NCI-H146 treated with DMSO at 0.1 percent for 48 hours (cell line): ENCODE measurements at regions not wholly inside any gene's neighbourhood (a gene's known extent, or its start where the extent isn't known, plus 50 kb on each side); places are given as distances from the start of the nearest gene placed in this dataset.

ENCODE experiments used
- DNase-seq: peaks from one replicate; lab custom pipeline; 2025; ENCODE audit not compliant: unreplicated experiment; lab: John Stamatoyannopoulos, UW

DNA sequence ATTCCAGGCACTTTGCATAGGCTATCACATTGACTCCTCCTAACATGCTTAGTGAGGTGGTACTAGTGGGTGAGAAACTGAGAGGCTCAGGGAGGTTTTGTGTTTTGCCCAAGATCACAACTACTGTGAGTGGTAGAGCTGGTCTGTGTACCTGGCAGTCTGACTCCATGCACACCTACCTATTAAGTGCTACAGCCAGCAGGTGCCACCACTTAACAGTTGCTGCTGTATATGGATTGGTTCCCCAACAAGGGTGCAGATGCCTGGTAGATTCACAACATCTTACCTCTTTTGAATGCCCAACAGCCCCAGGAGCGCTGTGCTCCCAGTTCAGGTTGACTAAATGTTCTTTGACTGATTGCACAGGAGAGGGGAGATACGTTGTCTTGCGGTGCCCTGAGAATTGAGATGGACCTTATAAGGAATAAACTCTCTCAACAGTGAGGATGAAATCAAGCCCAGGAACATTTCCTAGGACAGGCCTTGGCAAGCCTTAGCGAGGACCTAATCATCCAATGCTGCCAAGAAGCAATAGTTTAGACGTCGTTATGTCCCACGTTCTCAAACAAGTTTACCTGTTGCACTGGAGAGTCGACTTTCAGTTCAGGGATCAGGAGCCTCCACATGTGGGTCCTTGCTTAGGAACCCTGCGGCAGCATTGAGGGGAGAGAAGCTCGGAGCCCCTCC is 78.9 kb upstream of the F3 start:
- DNase-seq = no peak

- no peak for DNase-seq
Observed at GRCh38 chr1:94619731-94620130, 78.2 kb upstream of the F3 start.

DNA sequence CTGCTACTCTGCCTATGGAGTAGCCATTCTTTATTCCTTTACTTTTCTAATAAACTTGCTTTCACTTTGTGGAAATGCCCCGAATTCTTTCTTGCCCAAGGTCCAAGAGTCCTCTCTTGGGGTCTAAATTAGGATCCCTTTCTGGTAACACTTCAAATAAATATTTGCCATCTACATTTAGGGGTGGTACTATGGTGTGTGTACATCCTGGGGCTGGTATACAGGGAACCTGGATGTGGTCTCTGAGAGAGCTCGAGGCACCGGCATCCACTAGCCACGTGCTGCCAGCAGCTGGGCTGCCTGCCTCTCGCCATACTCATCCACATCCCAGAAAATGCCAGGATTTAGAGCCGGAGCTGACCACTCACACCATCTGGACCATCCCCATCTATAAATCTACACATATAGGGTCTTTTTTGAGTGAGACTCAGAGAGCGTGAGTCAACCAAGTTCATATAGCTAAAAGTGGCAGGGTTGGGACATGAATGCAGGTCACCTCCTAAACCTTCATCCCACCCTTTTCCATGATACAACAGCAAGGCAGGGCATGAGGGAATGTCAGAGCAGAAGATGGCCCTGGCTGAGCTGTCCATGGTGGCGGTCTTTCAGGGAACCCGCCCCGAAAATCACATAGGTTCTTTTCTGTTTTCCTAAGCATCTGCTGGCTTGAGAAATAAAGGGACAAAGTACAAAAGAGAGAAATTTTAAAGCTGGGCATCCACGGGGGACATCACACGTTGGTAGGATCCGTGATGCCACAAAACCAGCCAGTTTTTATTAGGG is 76.6 kb upstream of the F3 start:
- no peak for DNase-seq

- DNase-seq = no peak
Observed at GRCh38 chr1:94617134-94617805, 75.7 kb upstream of the F3 start.

DNA sequence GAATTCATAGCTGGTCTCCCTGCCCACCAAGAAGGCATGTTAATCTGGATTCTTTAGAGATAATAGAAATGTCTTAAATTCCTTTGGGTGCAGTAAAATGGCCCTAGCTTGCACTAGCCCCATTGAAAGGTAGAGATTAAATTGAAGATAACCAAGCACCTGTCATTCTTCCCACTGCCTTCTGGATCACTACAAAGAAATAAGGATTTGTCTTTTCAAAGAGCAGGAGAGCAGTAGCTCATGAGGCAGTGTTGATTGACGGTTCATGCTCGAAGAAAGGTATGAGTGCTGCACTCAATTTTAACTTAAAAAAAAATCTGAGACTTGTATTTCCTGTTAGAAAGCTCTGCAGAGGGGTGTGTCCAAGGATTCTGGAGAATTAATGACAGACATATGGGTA is 74.9 kb upstream of the F3 start:
- no peak for DNase-seq

DNA sequence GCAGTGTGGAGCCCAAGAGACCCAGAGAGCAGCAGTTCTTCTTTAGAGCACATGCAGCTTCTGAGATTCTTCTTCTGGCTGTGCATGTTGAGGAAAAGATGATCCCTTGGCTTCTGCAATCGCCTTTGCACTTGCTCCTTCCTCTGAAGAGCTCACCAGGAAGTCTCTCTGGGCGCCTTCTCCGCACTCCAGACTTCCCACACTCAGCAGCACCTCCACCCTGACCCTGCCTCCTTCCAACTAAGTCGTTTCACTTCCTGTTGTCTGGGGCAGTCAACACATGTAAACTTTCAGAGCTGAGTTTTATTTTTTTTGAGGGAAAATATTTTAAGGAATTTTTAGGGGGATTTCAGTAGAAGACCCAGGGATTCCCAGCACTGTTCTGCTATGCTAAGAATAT is 73.4 kb upstream of the F3 start:
- DNase-seq = no peak

DNA sequence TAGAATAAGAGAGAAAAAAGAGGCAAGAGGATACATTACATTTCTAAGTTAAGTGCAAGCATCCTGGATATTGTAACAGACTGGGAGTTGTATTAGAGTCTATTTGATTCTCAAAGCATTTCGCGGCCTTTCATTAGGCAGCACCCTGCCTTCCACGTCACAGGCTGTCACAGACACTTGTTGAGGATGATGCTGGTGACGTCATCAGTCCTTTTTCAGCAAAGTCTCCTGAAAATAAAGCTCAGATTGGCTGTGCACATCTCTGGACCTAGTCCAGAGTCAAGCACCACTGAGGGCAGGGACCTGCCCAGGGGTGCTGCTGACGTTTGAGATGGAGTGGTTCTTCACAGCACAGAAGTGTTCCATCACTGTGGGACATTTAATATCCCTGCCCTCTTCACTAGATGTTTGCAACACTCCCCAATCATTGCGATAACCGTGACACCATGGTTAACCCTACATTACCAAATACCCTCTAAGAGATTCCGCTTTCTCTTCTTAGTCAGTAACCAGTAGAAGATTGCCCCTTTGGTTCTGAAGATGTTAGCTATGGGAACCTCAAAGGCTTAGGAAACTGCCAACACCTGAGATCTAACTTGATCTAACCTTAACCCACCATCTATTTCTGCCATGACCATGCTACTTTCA is 72.7 kb upstream of the F3 start:
- DNase-seq = no peak

DNA sequence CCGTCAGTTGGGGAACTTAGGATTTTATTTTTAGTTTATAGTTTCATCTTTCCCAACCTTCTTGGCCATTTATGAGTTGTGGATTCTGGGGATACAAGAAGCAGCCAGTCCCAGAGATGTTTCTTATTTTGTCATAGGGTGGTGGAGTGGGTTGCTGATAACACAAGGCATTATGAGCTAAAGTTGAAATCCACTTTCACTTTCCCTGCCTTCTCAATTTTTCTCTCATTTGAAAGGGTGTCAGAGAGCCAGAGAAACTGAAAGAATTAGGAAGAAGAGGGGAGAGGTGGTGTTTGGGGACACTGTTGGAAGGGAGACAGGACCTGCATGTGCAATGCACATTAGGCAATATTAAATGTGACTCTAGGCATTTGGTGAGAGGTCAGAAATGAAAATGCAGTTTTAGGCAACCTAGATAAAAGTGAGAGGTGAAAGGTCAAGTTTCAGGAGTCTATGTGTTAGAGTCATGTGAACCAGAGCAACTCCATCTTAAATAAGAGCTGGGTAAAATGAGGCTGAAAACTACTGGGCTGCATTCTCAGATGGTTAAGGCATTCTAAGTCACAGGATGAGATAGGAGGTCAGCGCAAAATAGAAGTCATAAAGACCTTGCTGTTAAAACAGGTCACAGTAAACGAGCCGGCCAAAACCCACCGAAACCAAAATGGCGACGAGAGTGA is 71.1 kb upstream of the F3 start:
- DNase-seq = no peak

DNA sequence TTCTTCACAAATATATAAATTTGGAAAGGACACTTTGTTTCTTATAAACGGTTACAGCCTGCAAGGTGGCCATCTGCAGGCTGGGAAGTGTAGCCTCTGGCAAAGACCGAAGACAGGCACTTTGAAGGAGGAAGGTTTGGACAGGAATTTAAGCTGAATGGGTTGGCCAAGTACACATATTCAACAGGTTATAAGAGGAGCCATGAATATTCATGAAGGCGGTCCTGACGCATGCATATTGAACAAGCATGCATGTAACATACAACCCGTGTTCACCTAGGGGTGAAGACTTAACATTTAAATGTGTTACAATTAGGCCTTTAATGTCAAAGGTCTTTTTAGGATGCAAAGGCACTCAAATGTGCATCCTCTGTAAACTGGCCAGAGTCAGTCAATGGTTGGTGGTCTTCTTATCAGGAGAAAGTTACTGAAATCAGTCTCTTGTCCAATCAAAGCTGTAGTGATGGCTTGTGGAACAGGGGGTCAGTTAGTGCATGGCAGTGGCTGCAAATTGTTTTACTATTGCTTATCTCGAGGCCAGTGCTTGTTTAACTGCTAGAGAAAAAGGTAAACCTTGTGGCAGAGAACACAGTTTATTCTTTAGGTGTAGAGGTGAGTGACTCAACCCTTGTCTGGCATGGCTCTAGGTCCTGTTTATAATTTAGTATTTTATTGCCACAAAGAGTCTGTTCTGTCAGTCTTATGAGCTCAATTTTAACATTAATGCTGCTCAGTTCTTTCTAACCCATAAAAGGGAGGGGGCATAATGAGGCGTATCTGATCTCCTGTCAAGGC is 70.3 kb upstream of the F3 start:
- no peak for DNase-seq

GRCh38 chr1:94609619-94610018 is 68.1 kb upstream of the F3 start:
- DNase-seq = no peak

GRCh38 chr1:94608852-94609530 is 67.4 kb upstream of the F3 start:
- DNase-seq = no peak

DNA sequence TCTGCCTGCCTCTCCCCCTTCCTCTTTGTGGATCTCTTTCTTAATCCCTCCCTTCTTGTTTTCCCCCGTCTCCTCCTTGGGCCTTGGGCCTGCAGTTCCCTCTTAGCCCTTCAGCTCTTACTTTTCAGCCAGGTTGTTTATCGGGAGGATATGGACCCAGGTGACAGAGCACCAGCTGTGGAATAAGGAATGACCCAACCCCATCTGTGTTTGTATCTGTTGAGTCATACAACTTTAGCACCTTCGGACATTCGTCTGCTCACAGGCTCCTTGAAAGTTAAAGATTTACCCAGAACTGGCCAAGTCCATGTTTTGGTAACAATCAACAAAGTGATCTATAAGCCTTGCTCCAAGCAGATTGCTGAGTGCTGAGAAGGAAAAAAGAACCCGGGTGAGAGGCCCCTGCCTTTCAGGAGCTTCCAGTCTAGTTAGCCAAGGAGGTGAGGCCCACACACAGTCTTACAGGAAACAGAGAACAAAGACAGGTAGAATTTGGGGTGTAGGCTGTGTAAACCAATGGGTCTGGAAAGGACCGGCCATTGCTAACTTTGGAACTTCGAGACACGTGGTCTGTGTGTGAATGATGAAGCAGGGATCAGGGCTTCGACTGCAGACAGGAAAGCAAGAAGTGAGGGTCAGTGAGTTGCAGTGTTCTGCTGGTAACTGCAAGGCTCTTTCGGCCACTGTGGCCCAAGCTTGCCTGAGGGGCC is 66.7 kb upstream of the F3 start:
- no peak for DNase-seq

DNA sequence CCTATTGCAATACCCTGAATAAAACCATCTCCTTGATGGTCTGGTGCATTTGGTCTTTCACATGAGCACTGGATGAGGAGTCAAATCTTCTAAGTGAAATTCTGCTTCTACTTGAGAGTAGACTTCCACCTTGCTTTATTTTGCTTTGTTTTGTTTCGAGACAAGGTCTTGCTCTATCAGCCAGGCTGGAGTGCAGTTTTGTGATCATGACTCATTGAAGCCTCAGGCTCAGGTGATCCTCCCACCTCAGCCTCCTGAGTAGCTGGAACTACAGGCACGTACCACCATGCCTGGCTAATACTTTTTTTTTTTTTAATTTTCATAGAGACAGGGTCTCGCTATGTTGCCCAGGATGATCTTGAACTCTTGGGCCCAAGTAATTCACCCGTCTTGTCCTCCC is 65.8 kb upstream of the F3 start:
- no peak for DNase-seq

- DNase-seq = no peak
Observed at GRCh38 chr1:94606471-94606870, 64.9 kb upstream of the F3 start.

DNA sequence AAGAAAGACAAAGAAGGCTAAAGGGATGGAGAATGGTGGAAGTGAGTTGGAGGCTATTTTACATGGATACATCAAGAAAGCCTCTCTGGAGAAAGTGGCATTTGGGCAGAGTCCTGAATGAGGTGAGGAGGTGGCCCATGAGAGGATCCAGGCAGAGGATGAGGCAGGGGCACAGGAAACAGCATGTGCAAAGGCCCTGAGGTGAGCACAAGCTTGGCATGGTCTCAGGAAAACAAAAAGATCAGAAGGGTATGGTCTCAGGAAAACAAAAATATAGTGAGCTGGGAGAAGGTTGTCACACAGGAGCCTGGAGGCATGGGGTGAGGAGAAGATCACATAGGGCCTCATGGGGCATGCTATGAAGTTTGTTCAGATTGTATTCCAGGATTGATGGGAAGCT is 62.1 kb upstream of the F3 start:
- DNase-seq = no peak

DNA sequence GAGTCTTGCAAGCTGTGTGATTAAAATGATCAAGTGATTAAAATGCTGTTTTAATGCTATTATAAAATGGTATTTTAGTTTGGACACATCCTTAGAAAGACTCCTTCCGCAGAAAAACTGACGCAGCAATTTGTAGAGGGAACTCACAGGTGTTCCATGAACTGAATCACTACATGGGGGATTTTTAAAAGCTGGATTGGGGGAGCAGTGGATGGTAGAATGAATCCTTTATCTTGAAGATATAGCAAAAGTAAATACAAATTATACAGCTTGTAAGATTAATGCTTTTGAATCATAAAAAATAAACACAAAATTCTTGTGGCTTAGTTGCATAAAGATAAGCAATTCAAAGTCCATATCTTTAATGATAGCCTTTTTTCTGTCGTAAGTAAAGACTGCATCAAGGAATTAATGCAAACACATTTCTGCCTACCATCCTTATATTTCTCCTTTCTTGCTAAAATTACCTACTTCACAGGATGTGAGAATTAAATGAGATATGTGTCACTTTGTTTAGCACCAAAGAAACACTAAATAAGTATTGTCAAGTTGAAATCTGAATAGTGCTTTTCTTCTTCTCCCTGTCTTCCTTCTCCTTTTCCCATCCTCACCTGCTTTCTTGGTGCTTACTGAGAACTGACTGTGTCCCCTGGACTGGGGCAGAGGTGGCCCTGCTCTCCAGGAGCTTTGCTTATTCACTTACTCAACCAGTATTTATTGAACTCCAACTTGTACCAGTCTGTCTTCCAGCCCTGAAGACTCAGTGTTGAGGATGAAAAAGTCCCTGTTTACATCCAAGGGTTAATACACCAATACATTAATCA is 61.5 kb upstream of the F3 start:
- DNase-seq = no peak

GRCh38 chr1:94602316-94602715 is 60.8 kb upstream of the F3 start:
- DNase-seq = no peak

DNA sequence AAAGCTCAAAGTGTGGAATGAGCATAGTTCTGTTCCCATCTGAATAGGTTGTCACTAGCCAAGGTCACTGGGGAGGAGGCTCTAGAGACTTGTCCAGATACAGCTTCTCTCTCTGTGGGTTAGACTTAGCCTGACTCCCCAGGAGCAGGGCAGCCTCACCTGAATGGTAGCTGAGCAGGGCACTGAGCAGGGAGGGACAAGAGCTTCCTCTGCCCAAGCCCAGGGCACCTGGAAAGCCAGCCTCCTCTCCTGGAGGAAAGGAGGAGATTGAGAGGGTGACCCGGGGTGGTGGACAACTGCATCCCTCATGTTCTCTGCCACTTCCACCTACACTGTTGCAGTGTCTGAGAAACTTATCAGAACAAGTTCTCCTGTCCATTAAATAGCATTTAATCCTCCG is 59.0 kb upstream of the F3 start:
- DNase-seq = no peak
